HG03354 (cell line): ENCODE measurements at regions not wholly inside any gene's neighbourhood (a gene's known extent, or its start where the extent isn't known, plus 50 kb on each side); places are given as distances from the start of the nearest gene placed in this dataset.

Source experiments
- ATAC-seq: cut with Tn5 transposase; IDR thresholded peaks from one replicate; pipeline ENCODE4 v1.9.1; 2021; ENCODE audit warnings: mild to moderate bottlenecking; ENCODE audit not compliant: unreplicated experiment, poor library complexity, severe bottlenecking

DNA sequence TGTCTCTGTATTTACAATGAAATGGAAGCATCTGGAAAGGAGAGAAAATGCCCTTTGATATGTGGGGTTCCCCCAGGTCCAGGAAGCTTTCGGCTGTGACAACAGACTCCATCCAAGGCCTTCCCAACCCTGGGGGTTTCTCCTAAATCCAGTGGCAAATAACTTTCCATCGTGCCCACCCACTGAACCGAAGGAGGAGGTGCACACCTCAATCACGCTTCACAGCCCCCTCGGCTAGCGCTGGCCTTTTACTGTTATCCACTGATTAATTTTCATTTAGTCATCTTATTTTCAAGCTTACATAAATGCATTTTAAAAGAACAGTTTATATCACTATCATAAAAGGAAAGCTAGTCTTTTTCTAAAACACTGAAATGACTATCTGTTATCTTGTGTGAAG lies 286.8 kb upstream of the ZMIZ1 start:
- ATAC-seq: no peak

DNA sequence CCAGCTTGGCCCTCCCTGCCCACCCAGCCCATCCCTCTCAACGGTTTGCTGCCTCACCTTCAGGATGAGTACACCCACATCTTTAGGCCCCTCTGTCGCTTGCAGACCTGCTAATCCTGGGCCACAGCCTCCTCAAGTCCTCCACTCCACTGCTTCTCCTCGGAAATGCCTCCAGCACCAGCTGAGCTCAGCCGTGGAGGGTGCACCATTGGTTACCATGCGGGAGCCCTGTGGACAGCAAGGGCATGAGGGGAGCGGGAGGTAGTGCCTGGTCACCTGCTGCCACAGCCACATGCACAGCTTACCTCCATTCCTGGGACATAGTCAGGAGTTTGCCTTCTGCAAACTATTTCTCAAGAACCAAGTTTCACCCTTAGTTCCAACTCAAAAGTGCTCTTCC lies 286.3 kb upstream of the ZMIZ1 start:
- no peak for ATAC-seq

GRCh38 chr10:78783753-78784152 lies 285.0 kb upstream of the ZMIZ1 start:
- ATAC-seq: no peak

- ATAC-seq: no peak
These were observed 284.2 kb upstream of the ZMIZ1 start for GRCh38 chr10:78784546-78784945.

GRCh38 chr10:78785066-78785465 lies 283.7 kb upstream of the ZMIZ1 start:
- ATAC-seq: no peak

- ATAC-seq: no peak
These were observed 282.8 kb upstream of the ZMIZ1 start for GRCh38 chr10:78785991-78786390.

- no peak for ATAC-seq
These were observed 281.6 kb upstream of the ZMIZ1 start for GRCh38 chr10:78787125-78787524.

- ATAC-seq: no peak
These were observed 273.9 kb upstream of the ZMIZ1 start for GRCh38 chr10:78794736-78795455.

- no peak for ATAC-seq
These were observed 269.6 kb upstream of the ZMIZ1 start for GRCh38 chr10:78798976-78799730.

DNA sequence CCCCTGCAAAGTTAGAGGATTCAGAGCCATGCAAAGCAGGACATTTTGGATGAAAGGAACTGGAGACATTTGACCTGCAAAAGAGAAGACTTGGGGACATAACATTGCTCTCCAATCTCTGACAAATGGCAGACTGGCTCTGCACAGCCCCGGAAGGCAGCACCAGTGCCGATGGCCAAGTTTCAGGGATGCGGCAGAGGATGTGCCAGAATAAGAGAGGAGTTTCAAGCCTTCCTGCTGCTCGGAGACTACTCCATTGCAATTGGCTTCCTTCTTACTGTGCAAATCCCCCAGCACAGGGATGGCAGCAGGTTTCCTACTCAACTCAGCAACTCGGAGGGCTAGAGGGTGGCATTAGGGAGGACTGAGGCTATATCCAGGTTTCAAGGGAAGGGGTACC lies 268.8 kb upstream of the ZMIZ1 start:
- no peak for ATAC-seq

- ATAC-seq: no peak
These were observed 268.0 kb upstream of the ZMIZ1 start for GRCh38 chr10:78800535-78801320.

DNA sequence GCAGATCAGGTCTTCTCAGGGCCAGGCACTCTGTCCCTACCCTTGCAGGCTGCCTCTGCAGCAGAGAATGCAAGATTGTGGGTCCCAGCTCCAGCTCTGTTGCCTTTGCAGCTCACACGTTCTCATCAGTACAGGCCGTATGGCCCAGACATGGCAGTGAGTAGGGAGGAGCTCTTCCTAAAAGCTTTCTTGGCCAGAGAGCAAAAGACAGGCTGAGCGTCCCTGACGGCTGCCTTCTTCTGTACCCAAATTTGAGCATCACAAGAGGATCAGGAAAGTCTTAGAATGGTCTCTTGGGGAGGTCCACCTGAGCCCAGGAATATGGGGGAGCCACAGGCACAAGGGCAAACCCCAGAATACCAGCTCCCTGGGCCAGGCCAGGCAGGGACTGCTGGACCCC lies 266.3 kb upstream of the ZMIZ1 start:
- no peak for ATAC-seq

DNA sequence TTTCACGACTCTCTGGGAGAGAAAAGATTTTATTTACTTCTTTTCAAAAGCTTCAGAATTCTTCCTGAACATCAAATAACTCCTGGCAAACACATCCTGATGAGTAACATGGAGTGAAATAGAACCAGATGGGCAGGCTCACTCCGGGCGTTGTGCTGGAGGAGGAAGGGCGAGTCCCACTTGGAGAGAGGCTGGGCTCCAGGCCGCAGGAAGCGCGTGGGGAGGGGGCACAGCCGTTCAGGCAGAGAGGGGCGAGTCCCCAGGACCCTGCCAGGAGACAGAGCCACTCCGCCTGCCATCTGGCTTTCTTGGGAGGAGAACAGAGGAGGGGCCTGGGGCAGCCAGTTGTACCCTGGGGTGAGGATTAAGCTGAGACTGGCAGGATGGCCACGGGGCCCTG lies 265.9 kb upstream of the ZMIZ1 start:
- ATAC-seq: no peak

GRCh38 chr10:78803710-78804109 lies 265.1 kb upstream of the ZMIZ1 start:
- ATAC-seq: no peak

- no peak for ATAC-seq
These were observed 264.2 kb upstream of the ZMIZ1 start for GRCh38 chr10:78804411-78805032.

DNA sequence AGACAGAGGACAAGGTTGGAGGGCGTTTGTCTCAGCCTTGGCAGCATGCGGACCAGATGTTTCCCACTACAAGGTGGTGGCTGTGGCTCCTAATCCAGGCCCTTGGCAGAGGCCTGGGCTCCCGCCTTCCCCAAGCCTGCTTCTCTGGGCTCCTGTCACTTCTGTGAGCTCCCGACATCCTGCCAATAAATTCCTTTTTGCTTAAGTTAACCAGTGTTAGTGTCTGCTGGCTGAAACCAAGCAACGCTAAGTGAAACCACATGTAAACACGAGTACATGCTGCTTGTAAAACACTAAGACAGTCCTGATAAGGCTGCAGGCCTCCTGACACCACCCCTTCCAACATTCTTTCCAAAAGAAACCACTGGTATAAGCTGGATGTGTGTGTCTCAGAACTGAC lies 263.6 kb upstream of the ZMIZ1 start:
- no peak for ATAC-seq

DNA sequence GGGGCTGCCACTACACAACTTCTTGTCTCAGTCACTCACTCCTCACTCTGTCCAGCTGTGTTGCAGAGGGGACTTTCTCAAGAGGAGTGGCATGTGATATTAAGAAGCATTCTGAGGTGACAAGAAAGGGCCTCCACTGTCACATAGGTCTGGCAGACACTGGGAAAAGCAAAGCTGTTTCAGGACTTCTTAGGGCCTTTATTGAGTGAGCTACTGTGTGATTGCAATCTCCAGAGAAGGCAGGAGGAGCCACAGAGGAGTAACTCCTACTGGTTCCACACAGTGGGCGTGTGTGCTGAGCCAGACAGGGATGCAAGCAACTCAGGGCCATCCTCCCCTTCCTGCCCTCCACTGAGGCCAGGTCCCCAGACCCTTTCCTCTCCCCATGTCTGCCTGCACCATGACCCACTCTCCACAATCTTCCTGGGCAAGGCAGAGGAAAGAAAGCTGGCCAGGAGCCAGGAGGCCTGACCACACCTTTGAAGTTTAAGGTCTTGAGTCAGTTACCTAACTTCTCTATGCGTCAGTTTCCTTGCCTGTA lies 262.0 kb upstream of the ZMIZ1 start:
- ATAC-seq: no peak

DNA sequence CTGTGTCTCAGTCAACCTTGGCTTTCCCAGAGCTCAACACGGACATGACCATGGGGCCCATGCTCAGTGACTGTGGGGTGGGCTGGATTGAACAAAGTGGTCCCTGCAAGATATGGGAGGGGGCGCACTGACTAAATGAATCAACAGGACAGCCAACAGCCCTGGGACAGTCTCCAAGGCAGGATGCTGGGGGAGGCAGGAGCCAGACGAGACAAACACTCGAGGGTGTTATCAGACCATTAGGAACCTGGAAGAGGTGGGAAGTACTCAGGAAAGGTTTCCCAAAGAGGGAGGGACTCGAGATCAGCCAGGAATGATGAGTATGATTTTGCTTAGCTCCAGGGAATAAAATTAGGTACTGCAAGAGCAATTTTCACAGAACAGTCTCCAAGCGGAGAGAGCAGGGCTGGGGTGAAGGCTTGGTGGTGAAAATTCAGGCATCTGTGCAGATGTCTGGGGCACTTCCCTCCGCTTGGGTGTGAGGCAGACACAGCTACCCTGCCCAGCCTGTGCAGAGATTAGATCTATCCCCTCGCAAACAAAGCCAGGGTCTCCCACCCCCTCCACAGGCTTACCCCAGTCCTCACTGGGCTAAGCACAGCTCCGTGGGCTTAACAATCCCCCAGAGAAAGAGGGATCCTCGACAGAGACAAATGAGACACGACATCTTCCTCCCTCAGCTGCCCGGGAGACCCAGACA lies 261.1 kb upstream of the ZMIZ1 start:
- ATAC-seq: no peak

DNA sequence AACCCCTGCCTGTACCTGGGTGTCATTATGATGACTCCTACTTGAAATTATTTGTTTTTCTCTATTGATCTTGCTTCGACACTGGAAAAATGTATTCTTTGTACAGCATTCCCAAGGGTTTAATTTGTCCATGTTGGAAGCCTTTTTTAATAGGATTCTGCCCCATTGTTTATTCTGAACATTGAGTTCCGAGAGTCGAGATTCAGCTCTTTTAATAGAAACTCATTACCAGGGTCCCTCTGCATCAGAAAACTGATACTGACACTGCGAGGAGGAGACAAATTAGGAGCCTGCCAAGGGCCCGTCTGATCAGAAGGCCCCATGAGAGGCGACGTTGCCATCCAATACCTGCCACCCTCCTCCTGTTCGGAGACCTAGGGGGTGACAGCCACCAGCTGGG lies 260.5 kb upstream of the ZMIZ1 start:
- ATAC-seq: no peak
